Skeletal muscle satellite cell (primary cell): ENCODE measurements at regions not wholly inside any gene's neighbourhood (a gene's known extent, or its start where the extent isn't known, plus 50 kb on each side); places are given as distances from the start of the nearest gene placed in this dataset.

Source experiments
- H3K27me3 ChIP-seq: 2 replicates; pipeline ENCODE4 v1.7.0; 2013; ENCODE audit warnings: low read length; ENCODE audit not compliant: control insufficient read depth, insufficient read depth
- H3K36me3 ChIP-seq: 2 replicates; pipeline ENCODE4 v1.7.0; 2013; ENCODE audit warnings: mild to moderate bottlenecking, control low read depth, low read length; ENCODE audit not compliant: insufficient read depth
- H3K4me1 ChIP-seq: 2 replicates; pipeline ENCODE4 v1.7.0; 2013; ENCODE audit warnings: low read length; ENCODE audit not compliant: control insufficient read depth, insufficient read depth
- H3K4me2 ChIP-seq: 2 replicates; pipeline ENCODE4 v1.7.0; 2013; ENCODE audit warnings: mild to moderate bottlenecking, low read length
- H3K4me3 ChIP-seq: 2 replicates; pipeline ENCODE4 v1.7.0; 2013; ENCODE audit warnings: low read length
- H3K9ac ChIP-seq: 2 replicates; pipeline ENCODE4 v1.7.0; 2013; ENCODE audit warnings: mild to moderate bottlenecking, low read depth, low read length, moderate library complexity
- H3K9me3 ChIP-seq: replicated peaks from 2 replicates; pipeline ENCODE4 v1.7.0; 2013; ENCODE audit warnings: mild to moderate bottlenecking, control low read depth, low read length

DNA sequence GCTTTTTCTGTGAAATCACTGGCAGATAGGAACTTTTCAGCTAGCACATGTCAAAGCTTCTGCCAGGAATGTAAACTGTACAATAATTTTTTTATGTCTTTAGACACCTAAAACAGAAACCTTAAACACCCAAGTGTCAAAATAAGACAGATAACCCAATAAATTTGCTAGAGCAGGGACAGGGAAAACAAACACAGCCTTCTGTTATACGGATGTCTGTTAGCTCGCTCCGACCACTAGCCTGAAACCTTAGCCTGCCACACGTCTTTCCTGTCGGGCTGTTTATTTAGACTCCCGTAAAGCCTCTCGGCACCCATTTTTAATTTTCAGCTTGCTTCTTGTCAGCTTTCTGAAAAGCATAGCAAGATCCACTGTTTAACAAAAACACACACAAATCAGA is 355.4 kb upstream of the SLC24A2 start:
- Histone ChIP-seq H3K4me3 (peak overlapping the region; percentile 33), H3K36me3 (no peaks in the 10 kb centered on the region), H3K4me2 (peak overlapping the region; percentile 68), H3K4me1 (peaks cover 4% of the 10 kb centered on the region), H3K27me3 (no peaks in the 10 kb centered on the region), H3K9me3 (no peaks in the 10 kb centered on the region), H3K9ac (no peak overlapping the region)

DNA sequence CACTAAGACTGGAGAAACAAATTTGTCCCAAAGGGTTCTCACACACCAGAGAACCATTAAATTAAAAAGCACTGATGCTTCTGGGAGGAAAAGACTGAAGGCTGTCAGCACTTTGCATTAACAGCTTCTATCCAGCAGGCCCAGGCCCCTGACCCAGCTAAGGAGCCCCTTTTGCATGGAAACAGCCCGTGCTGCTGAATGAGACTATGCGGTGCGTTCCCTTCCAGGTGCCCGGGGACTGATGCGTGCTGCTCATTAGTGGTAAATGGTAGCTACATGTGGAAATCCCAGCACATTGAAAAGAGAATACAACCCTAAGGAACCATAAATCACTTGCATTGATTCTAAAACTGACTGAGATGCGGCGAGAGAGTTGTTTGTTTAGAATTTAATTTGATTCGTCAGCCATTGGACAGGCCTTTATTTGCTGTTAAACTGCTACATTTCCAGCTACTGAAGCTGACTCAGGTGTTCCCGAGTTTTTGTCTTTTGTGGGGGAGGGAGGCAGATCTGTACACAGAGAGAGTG is 351.0 kb upstream of the SLC24A2 start:
- Histone ChIP-seq H3K4me2 (no peak overlapping the region), H3K4me3 (no peak overlapping the region), H3K27me3 (no peaks in the 10 kb centered on the region), H3K4me1 (peaks cover 4% of the 10 kb centered on the region), H3K36me3 (no peaks in the 10 kb centered on the region), H3K9ac (no peak overlapping the region), H3K9me3 (no peaks in the 10 kb centered on the region)

DNA sequence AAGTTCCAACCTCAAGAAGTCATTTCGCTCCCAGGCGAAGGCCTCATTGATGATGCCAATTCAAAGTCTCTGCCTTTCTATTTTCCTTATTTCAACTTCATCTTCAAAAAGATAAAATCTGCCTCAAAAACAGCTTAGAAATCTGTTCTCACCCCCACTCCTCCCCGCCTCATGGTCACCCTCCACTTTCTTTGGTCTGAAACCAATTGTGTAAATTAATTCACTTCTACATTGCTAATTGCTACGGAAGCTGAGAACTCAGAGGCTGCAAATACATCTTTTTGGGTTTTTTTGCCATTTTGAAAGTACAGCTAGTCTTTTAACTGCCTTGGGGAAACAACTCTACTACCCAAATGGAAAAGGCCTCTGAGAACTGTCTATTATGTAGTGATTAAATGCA is 350.0 kb upstream of the SLC24A2 start:
- Histone ChIP-seq H3K27me3 (no peaks in the 10 kb centered on the region), H3K4me3 (no peak overlapping the region), H3K9me3 (no peaks in the 10 kb centered on the region), H3K4me1 (no peaks in the 10 kb centered on the region), H3K36me3 (no peaks in the 10 kb centered on the region), H3K4me2 (no peak overlapping the region), H3K9ac (no peak overlapping the region)

DNA sequence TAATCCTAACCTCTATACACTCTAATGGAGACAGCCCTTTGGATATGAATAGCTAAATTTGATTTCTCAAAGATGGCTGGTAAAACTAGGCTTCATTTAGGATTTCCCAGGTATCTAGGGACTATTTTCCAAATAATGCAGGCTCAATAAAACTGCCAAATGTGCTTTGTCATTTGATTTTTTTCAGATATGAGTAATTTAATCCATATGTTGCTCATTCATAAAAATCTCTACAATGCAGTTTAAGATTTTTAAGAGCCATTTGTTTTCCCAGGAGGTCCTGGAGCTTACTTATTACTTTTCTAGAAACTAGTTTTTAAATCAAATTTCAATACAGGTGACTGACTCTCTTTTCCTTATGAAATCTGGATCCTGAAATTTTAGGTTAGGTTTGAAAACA is 349.3 kb upstream of the SLC24A2 start:
- H3K4me2 ChIP-seq, result no peak overlapping the region
- no peak overlapping the region for H3K4me3 ChIP-seq
- H3K27me3 ChIP-seq, result no peaks in the 10 kb centered on the region
- no peaks in the 10 kb centered on the region for H3K4me1 ChIP-seq
- no peaks in the 10 kb centered on the region for H3K36me3 ChIP-seq
- no peak overlapping the region for H3K9ac ChIP-seq
- H3K9me3 ChIP-seq, result no peaks in the 10 kb centered on the region

DNA sequence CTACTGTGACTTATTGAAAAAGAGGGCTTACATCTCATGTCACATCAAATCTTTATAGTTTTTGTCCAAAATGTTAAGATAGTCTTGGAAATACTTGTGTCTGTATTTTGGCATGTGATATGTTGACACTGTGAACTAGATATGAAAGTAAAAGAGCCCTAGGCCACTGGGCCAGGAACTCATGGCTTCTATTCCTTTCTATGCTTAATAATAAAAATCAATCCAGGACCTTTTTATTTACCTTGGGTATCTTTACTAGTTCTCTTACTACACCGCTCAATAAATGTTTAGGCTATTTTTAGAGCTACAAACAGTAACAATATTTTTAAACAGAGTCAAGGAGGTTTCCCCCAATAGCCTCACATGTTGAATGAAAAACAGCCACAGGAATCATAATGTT is 348.6 kb upstream of the SLC24A2 start:
- Histone ChIP-seq H3K4me1 (no peaks in the 10 kb centered on the region), H3K9me3 (no peaks in the 10 kb centered on the region), H3K4me3 (no peak overlapping the region), H3K27me3 (no peaks in the 10 kb centered on the region), H3K9ac (no peak overlapping the region), H3K4me2 (no peak overlapping the region), H3K36me3 (no peaks in the 10 kb centered on the region)

DNA sequence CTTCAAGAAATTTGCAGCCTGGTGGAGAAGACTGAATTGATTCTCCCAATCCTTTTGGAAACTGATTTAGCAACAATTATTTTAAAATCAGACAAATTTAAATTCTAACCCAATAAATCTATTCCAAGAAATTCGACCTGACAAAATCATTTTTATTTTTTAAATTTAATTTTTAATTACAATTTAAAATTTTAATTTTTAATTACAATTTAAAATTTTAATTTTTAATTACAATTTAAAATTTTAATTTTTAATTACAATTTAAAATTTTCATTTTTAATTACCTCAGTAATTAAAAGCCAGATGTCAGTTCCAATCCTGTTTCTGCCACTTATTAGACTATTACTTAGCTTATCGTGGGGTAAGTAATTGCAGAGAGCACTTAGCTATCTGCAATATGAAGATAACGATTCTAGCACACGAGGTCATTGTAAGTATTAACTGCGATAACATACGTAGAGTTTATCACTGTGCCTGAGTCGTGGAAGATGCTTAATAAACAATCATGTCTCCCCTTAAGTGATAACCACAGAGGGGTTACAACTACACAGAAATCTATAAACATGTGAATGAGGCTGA is 346.4 kb upstream of the SLC24A2 start:
- Histone ChIP-seq H3K27me3 (no peaks in the 10 kb centered on the region), H3K36me3 (no peaks in the 10 kb centered on the region), H3K9ac (no peak overlapping the region), H3K4me2 (no peak overlapping the region), H3K9me3 (no peaks in the 10 kb centered on the region), H3K4me3 (no peak overlapping the region), H3K4me1 (no peaks in the 10 kb centered on the region)

DNA sequence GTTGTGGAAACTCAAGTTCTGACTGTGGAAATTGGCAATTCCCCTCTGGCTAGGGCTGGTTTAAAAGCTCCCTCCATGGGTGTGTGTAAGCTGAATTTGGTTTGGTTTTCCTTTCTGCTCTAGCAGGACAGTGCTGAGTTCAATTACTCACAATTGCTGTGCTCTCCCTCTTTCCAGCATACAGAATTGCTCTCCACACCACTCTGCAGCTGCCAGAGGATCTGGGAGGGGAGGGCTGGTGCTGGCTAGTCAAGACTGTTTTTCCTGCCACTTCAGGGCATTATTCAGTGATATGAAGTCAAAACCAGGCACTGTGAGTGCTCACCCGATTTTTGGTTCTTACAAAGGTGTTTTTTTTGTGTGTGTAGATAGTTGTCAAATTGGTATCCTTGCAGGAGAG is 336.9 kb upstream of the SLC24A2 start:
- peak overlapping the region; percentile 34 for H3K4me2 ChIP-seq
- no peaks in the 10 kb centered on the region for H3K9me3 ChIP-seq
- H3K4me3 ChIP-seq, result no peak overlapping the region
- H3K27me3 ChIP-seq, result no peaks in the 10 kb centered on the region
- no peaks in the 10 kb centered on the region for H3K36me3 ChIP-seq
- H3K4me1 ChIP-seq, result no peaks in the 10 kb centered on the region
- H3K9ac ChIP-seq, result no peak overlapping the region

DNA sequence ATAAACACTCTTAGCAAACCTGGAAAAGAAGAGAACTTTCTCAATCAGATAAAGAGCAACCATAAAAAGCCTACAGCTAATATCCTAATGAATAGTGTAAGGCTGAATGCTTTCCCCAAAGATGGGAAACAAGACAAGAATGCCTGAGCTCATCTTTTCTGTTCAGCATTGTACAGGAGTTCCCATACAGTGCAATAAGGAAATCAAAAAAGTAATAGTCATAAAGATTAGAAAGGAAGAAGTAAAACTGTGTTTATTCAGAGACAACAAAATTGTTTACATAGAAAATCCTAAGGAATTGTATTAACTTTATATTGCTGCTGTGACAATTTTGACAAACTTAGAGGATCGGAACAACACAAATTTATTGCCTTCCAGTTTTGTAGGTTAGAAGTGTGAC is 330.7 kb upstream of the SLC24A2 start:
- H3K9me3 ChIP-seq, result no peaks in the 10 kb centered on the region
- H3K36me3 ChIP-seq, result no peaks in the 10 kb centered on the region
- H3K4me3 ChIP-seq, result no peak overlapping the region
- no peaks in the 10 kb centered on the region for H3K27me3 ChIP-seq
- H3K4me1 ChIP-seq, result no peaks in the 10 kb centered on the region
- H3K4me2 ChIP-seq, result no peak overlapping the region
- H3K9ac ChIP-seq, result no peak overlapping the region

DNA sequence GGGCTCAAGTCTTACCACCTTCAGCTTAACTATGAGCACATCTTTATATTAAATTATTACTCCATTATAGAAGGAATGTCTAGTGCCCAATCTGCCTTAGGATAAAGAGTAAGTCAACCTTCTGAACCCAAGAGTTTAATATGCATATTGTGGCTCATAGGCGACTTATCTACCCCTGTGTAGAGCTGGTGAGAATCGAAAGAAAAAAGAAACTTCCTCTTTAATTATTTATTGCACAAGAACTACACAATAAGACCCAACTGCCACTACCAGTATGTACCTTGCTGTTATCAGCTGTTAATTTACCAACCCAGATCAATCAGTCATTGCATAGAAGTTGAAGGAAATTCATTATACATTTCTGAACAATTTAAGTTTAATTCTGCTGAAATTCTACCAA is 329.1 kb upstream of the SLC24A2 start:
- Histone ChIP-seq H3K9me3 (no peaks in the 10 kb centered on the region), H3K9ac (no peak overlapping the region), H3K4me1 (no peaks in the 10 kb centered on the region), H3K27me3 (no peaks in the 10 kb centered on the region), H3K4me3 (no peak overlapping the region), H3K4me2 (no peak overlapping the region), H3K36me3 (no peaks in the 10 kb centered on the region)

DNA sequence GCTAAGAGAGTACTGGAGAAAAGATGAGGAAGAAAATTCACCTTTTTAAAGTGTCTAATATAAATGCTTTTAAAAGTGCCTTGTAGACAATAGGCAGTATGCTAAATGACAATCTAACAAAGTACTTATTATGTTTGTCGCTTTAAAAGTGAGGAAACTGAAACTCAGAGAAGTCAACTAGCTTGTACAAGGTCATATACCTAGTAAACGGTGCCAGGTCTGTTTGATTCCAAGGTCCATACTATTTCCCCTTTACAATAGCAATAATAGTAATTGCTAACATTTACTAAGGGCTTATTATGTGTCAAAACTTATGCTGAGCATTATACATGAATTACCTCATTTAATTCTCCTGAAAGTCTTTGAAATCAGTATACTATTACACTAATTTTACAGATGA is 328.6 kb upstream of the SLC24A2 start:
- H3K4me1 ChIP-seq, result no peaks in the 10 kb centered on the region
- no peaks in the 10 kb centered on the region for H3K27me3 ChIP-seq
- H3K9ac ChIP-seq, result no peak overlapping the region
- H3K4me2 ChIP-seq, result no peak overlapping the region
- no peaks in the 10 kb centered on the region for H3K9me3 ChIP-seq
- H3K4me3 ChIP-seq, result no peak overlapping the region
- no peaks in the 10 kb centered on the region for H3K36me3 ChIP-seq

DNA sequence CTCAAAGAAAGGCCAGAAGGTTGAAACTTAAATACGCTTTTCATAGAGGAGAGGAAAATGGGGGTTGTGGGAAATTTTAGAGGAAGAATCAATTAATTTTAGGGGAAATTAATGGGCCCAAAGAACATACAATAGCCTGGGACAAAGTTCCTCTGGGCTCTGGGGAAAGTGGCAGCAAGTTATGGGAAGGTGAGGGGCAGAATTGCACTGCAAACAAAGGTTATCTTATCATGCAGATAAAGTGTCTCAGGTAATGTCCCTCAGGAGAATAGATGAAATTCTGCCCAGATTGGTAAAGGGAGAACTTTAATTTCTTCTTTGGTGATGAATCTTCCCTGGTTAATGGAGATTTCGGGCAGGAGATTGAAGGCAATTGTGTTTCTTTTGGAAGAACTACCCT is 326.1 kb upstream of the SLC24A2 start:
- no peaks in the 10 kb centered on the region for H3K4me1 ChIP-seq
- H3K4me3 ChIP-seq, result no peak overlapping the region
- H3K4me2 ChIP-seq, result no peak overlapping the region
- H3K27me3 ChIP-seq, result no peaks in the 10 kb centered on the region
- no peaks in the 10 kb centered on the region for H3K9me3 ChIP-seq
- no peak overlapping the region for H3K9ac ChIP-seq
- no peaks in the 10 kb centered on the region for H3K36me3 ChIP-seq

DNA sequence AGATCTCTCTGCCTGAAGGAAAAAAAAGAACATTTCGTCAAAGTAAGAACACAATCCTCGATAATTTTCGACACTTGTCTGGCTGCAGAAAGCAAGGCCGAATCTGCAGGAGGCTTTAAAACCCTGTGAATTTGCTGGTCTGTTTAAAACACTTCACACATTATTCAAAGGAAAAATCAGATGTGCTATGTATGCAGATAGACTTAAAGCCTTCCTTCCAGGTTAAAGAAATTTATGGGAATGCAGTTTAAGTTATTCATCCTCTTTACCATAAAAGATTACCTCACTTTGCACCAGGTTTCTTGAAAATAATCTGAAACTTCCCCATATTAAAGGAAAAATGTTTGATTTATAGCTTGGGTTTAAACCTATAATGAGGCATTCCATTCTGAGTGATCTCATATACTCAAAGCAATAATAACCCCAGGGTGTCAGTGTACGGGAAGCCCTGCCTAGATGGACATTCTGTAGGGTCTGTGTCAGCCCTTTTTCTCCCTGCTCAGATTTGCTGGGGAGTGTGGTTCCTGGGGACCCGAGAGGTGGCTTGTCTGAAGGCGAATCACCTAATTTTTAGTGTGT is 323.5 kb upstream of the SLC24A2 start:
- no peak overlapping the region for H3K9ac ChIP-seq

More for the DNA sequence above, 323.5 kb upstream of the SLC24A2 start:
- H3K4me2 ChIP-seq, result no peak overlapping the region
- no peak overlapping the region for H3K4me3 ChIP-seq
- no peaks in the 10 kb centered on the region for H3K4me1 ChIP-seq
- H3K36me3 ChIP-seq, result no peaks in the 10 kb centered on the region
- no peaks in the 10 kb centered on the region for H3K9me3 ChIP-seq
- no peaks in the 10 kb centered on the region for H3K27me3 ChIP-seq
